ENCODE measurements at regions not wholly inside any gene's neighbourhood (a gene's known extent, or its start where the extent isn't known, plus 50 kb on each side); places are given as distances from the start of the nearest gene placed in this dataset.

- Histone ChIP-seq H3K4ac (ENCODE audit: low read depth, low read length) (no peak overlapping the region), H2BK5ac (ENCODE audit: low read depth, low read length, poor library complexity) (no peak overlapping the region), H3K36me3 (ENCODE audit: control insufficient read depth in 1 of 2, insufficient read depth in 2 of 2, low read length in 2 of 2) (no peaks in the 10 kb centered on the region), H2BK120ac (ENCODE audit: insufficient read depth, low read length, poor library complexity) (no peak overlapping the region), H4K12ac (ENCODE audit: low read depth, low read length) (no peak overlapping the region), H3K4me3 (ENCODE audit: low read depth, low read length) (no peak overlapping the region), H4K8ac (ENCODE audit: low read depth, low read length) (no peak overlapping the region), H2AFZ (ENCODE audit: insufficient read depth, low read length, poor library complexity) (no peak overlapping the region), H3K27me3 (ENCODE audit: insufficient read depth, low read length) (no peaks in the 10 kb centered on the region), H4K91ac (ENCODE audit: low read depth, low read length) (no peak overlapping the region), H3K27ac (ENCODE audit: low read depth, low read length) (no peak overlapping the region), H3K4me1 (ENCODE audit: control insufficient read depth in 1 of 2, insufficient read depth in 2 of 2, low read length in 2 of 2) (peaks cover 0 to 2% of the 10 kb centered on the region in 2 experiments), H3K4me2 (ENCODE audit: low read length) (no peak overlapping the region), H3K18ac (ENCODE audit: low read length) (no peak overlapping the region), H3K9ac (ENCODE audit: low read length) (peak overlapping the region; percentile 22), H3K79me2 (ENCODE audit: control insufficient read depth, insufficient read depth, low read length, poor library complexity) (no peaks in the 10 kb centered on the region), H2AK5ac (ENCODE audit: low read length) (no peak overlapping the region), H3K23ac (ENCODE audit: low read length) (no peak overlapping the region), H3K14ac (ENCODE audit: low read length) (no peak overlapping the region), H2BK12ac (ENCODE audit: low read length) (no peak overlapping the region), H3K79me1 (ENCODE audit: low read length) (no peaks in the 10 kb centered on the region), H3K9me3 (ENCODE audit: insufficient read depth, low read depth, low read length) (no peaks in the 10 kb centered on the region)
- no CpG with 5 or more reads among the region's 9 CpGs for WGBS (ENCODE audit: extremely low coverage, insufficient coverage, insufficient read length)
- no peak for DNase-seq
Measured at GRCh38 chr6:167643223-167643622, 183.5 kb upstream of the AFDN start.

- H3K23ac ChIP-seq (ENCODE audit: low read length) = no peak overlapping the region
- H3K9me3 ChIP-seq (ENCODE audit: insufficient read depth, low read depth, low read length) = no peaks in the 10 kb centered on the region
- H3K79me2 ChIP-seq (ENCODE audit: control insufficient read depth, insufficient read depth, low read length, poor library complexity) = no peaks in the 10 kb centered on the region
- H3K9ac ChIP-seq (ENCODE audit: low read length) = no peak overlapping the region
- no peak overlapping the region for H4K12ac ChIP-seq (ENCODE audit: low read depth, low read length)
- no CpG with 5 or more reads among the region's 11 CpGs for WGBS (ENCODE audit: extremely low coverage, insufficient coverage, insufficient read length)
- H3K4ac ChIP-seq (ENCODE audit: low read depth, low read length) = no peak overlapping the region
- H3K14ac ChIP-seq (ENCODE audit: low read length) = no peak overlapping the region
- no peak for DNase-seq
- no peak overlapping the region for H2AK5ac ChIP-seq (ENCODE audit: low read length)
- no peak overlapping the region for H3K4me2 ChIP-seq (ENCODE audit: low read length)
- no peaks in the 10 kb centered on the region for H3K79me1 ChIP-seq (ENCODE audit: low read length)
- H2BK12ac ChIP-seq (ENCODE audit: low read length) = no peak overlapping the region
- H3K36me3 ChIP-seq (ENCODE audit: control insufficient read depth in 1 of 2, insufficient read depth in 2 of 2, low read length in 2 of 2) = no peaks in the 10 kb centered on the region
- no peaks in the 10 kb centered on the region for H3K27me3 ChIP-seq (ENCODE audit: insufficient read depth, low read length)
- H3K4me1 ChIP-seq (ENCODE audit: control insufficient read depth in 1 of 2, insufficient read depth in 2 of 2, low read length in 2 of 2) = peaks cover 0 to 2% of the 10 kb centered on the region in 2 experiments
- no peak overlapping the region for H3K27ac ChIP-seq (ENCODE audit: low read depth, low read length)
- no peak overlapping the region for H3K18ac ChIP-seq (ENCODE audit: low read length)
- no peak overlapping the region for H2BK120ac ChIP-seq (ENCODE audit: insufficient read depth, low read length, poor library complexity)
- no peak overlapping the region for H4K8ac ChIP-seq (ENCODE audit: low read depth, low read length)
- no peak overlapping the region for H2AFZ ChIP-seq (ENCODE audit: insufficient read depth, low read length, poor library complexity)
- H2BK5ac ChIP-seq (ENCODE audit: low read depth, low read length, poor library complexity) = no peak overlapping the region
- no peak overlapping the region for H3K4me3 ChIP-seq (ENCODE audit: low read depth, low read length)
- H4K91ac ChIP-seq (ENCODE audit: low read depth, low read length) = no peak overlapping the region
Measured at GRCh38 chr6:167643716-167644115, 183.0 kb upstream of the AFDN start.

GRCh38 chr6:167644412-167645132 lies 182.1 kb upstream of the AFDN start:
- no peak overlapping the region for H3K18ac ChIP-seq (ENCODE audit: low read length)
- H2BK120ac ChIP-seq (ENCODE audit: insufficient read depth, low read length, poor library complexity) = no peak overlapping the region
- no peak overlapping the region for H2BK5ac ChIP-seq (ENCODE audit: low read depth, low read length, poor library complexity)
- no peak overlapping the region for H3K4ac ChIP-seq (ENCODE audit: low read depth, low read length)
- no peak overlapping the region for H4K12ac ChIP-seq (ENCODE audit: low read depth, low read length)
- no peaks in the 10 kb centered on the region for H3K9me3 ChIP-seq (ENCODE audit: insufficient read depth, low read depth, low read length)
- no CpG with 5 or more reads among the region's 21 CpGs for WGBS (ENCODE audit: extremely low coverage, insufficient coverage, insufficient read length)
- H3K4me2 ChIP-seq (ENCODE audit: low read length) = no peak overlapping the region
- H2BK12ac ChIP-seq (ENCODE audit: low read length) = no peak overlapping the region
- H3K79me2 ChIP-seq (ENCODE audit: control insufficient read depth, insufficient read depth, low read length, poor library complexity) = no peaks in the 10 kb centered on the region
- peak overlapping the region; percentile 14 for H2AFZ ChIP-seq (ENCODE audit: insufficient read depth, low read length, poor library complexity)
- no peak overlapping the region for H3K4me3 ChIP-seq (ENCODE audit: low read depth, low read length)
- H3K27me3 ChIP-seq (ENCODE audit: insufficient read depth, low read length) = no peaks in the 10 kb centered on the region
- DNase-seq = no peak
- no peak overlapping the region for H3K23ac ChIP-seq (ENCODE audit: low read length)
- H3K14ac ChIP-seq (ENCODE audit: low read length) = no peak overlapping the region
- H3K9ac ChIP-seq (ENCODE audit: low read length) = no peak overlapping the region
- H3K4me1 ChIP-seq (ENCODE audit: control insufficient read depth in 1 of 2, insufficient read depth in 2 of 2, low read length in 2 of 2) = peaks cover 0 to 2% of the 10 kb centered on the region in 2 experiments
- no peak overlapping the region for H4K8ac ChIP-seq (ENCODE audit: low read depth, low read length)
- no peaks in the 10 kb centered on the region for H3K79me1 ChIP-seq (ENCODE audit: low read length)
- no peak overlapping the region for H4K91ac ChIP-seq (ENCODE audit: low read depth, low read length)
- H2AK5ac ChIP-seq (ENCODE audit: low read length) = no peak overlapping the region
- H3K27ac ChIP-seq (ENCODE audit: low read depth, low read length) = no peak overlapping the region
- no peaks in the 10 kb centered on the region for H3K36me3 ChIP-seq (ENCODE audit: control insufficient read depth in 1 of 2, insufficient read depth in 2 of 2, low read length in 2 of 2)

DNA sequence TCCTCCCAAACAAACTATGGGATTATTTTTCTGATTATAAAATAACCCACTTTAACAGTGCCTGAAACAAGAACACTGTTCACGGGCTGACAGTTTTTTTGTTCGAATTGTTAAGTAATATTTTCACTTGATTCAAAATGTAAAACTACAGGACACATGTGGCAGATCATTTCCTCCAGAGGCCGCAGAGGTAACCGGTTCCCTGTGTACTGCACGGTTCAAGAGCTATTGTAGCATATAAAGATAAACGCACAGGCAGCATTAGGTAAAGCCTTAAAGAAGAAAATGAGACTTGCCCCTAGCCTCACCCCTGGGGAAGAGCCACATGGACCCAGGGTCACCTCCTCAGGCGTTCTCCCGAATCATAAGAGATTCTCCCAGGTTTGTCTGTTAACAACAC lies 181.3 kb upstream of the AFDN start:
- no peak overlapping the region for H4K12ac ChIP-seq (ENCODE audit: low read depth, low read length)
- H2BK5ac ChIP-seq (ENCODE audit: low read depth, low read length, poor library complexity) = no peak overlapping the region
- H3K79me2 ChIP-seq (ENCODE audit: control insufficient read depth, insufficient read depth, low read length, poor library complexity) = no peaks in the 10 kb centered on the region
- no peak overlapping the region for H3K4me2 ChIP-seq (ENCODE audit: low read length)
- no peak overlapping the region for H3K14ac ChIP-seq (ENCODE audit: low read length)
- no peak overlapping the region for H2AK5ac ChIP-seq (ENCODE audit: low read length)
- H3K27ac ChIP-seq (ENCODE audit: low read depth, low read length) = no peak overlapping the region
- no peaks in the 10 kb centered on the region for H3K27me3 ChIP-seq (ENCODE audit: insufficient read depth, low read length)
- H3K9ac ChIP-seq (ENCODE audit: low read length) = no peak overlapping the region
- WGBS (ENCODE audit: extremely low coverage, insufficient coverage, insufficient read length) = no CpG with 5 or more reads among the region's 8 CpGs
- no peak overlapping the region for H3K18ac ChIP-seq (ENCODE audit: low read length)
- H3K79me1 ChIP-seq (ENCODE audit: low read length) = no peaks in the 10 kb centered on the region
- H3K9me3 ChIP-seq (ENCODE audit: insufficient read depth, low read depth, low read length) = no peaks in the 10 kb centered on the region
- H2BK12ac ChIP-seq (ENCODE audit: low read length) = no peak overlapping the region
- no peaks in the 10 kb centered on the region for H3K36me3 ChIP-seq (ENCODE audit: control insufficient read depth in 1 of 2, insufficient read depth in 2 of 2, low read length in 2 of 2)
- no peak overlapping the region for H2AFZ ChIP-seq (ENCODE audit: insufficient read depth, low read length, poor library complexity)
- H3K4me1 ChIP-seq (ENCODE audit: control insufficient read depth in 1 of 2, insufficient read depth in 2 of 2, low read length in 2 of 2) = peaks cover 0 to 2% of the 10 kb centered on the region in 2 experiments
- no peak for DNase-seq
- H3K23ac ChIP-seq (ENCODE audit: low read length) = no peak overlapping the region
- H4K91ac ChIP-seq (ENCODE audit: low read depth, low read length) = no peak overlapping the region
- no peak overlapping the region for H2BK120ac ChIP-seq (ENCODE audit: insufficient read depth, low read length, poor library complexity)
- no peak overlapping the region for H3K4ac ChIP-seq (ENCODE audit: low read depth, low read length)
- no peak overlapping the region for H4K8ac ChIP-seq (ENCODE audit: low read depth, low read length)
- no peak overlapping the region for H3K4me3 ChIP-seq (ENCODE audit: low read depth, low read length)
